ENCODE measurements at regions not wholly inside any gene's neighbourhood (a gene's known extent, or its start where the extent isn't known, plus 50 kb on each side); places are given as distances from the start of the nearest gene placed in this dataset.

- TF ChIP-seq YY1 (IDR thresholded peaks at IDR 0.05; ENCODE audit: insufficient read depth, insufficient read length), result no peak
- TF ChIP-seq ZNF274 (IDR thresholded peaks at IDR 0.05; ENCODE audit: low read depth, low read length), result no peak
- TF ChIP-seq SUZ12 (IDR thresholded peaks at IDR 0.05; ENCODE audit: extremely low read depth, insufficient read depth, insufficient read length), result no peak
Measured at GRCh38 chr4:33998291-33998690, 2246.0 kb downstream of the ARAP2 start.

All from NT2/D1 (cell line).